Endothelial cell of umbilical vein (primary cell): ENCODE measurements at regions not wholly inside any gene's neighbourhood (a gene's known extent, or its start where the extent isn't known, plus 50 kb on each side); places are given as distances from the start of the nearest gene placed in this dataset.

Experiments
- BruUV-seq: library from RNA; stranded (reverse); fragments of 400-500 nt; replicated peaks from 2 replicates; lab custom pipeline; 2021; lab: Mats Ljungman, UMichigan
- CTCF ChIA-PET: fragments of 300-600, 350-600 bp; sonication (Branson Sonifier 250); formaldehyde crosslinking; loops from one replicate; lab custom pipeline; 2021; ENCODE audit warnings: antibody characterized with exemption, inconsistent platforms; lab: Charles Lee
- POLR2A ChIA-PET: fragments of 300-600, 350-600 bp; sonication (Branson Sonifier 250); formaldehyde crosslinking; loops from one replicate; lab custom pipeline; 2021; ENCODE audit warnings: antibody characterized with exemption, inconsistent platforms; lab: Charles Lee
- DNase-seq: peaks from one replicate; pipeline ENCODE4 v3.0.0-alpha.2; 2011; ENCODE audit warnings: low read depth, low spot score
- FAIRE-seq: peaks from 2 replicates; lab custom pipeline; 2011; peaks lifted over from hg19 to GRCh38; lab: Jason Lieb, UNC
- H2AFZ ChIP-seq: 2 replicates; pipeline ENCODE4 v1.6.0; 2012; ENCODE audit warnings: low read depth, low read length, control low read depth, inconsistent platforms
- H3K27ac ChIP-seq: 2 replicates; pipeline ENCODE4 v1.5.1; 2011; ENCODE audit warnings: low read depth, mild to moderate bottlenecking, control low read depth, low read length, moderate library complexity; ENCODE audit not compliant: insufficient read depth
- H3K27me3 ChIP-seq, 2 experiments: 2 replicates each; pipeline versions ENCODE4 v1.6.0 to v1.6.1; 2011; ENCODE audit warnings: low read length in 2 of 2, mixed read lengths in 1 of 2; ENCODE audit not compliant: control insufficient read depth in 2 of 2, insufficient read depth in 2 of 2
- H3K36me3 ChIP-seq, 2 experiments: 2 replicates in 1 of 2; 3 replicates in 1 of 2; pipeline ENCODE4 v1.5.1; 2011; ENCODE audit warnings: low read length in 2 of 2, mild to moderate bottlenecking in 1 of 2, moderate library complexity in 1 of 2; ENCODE audit not compliant: control insufficient read depth in 2 of 2, insufficient read depth in 2 of 2; ENCODE audit errors: extremely low read depth in 1 of 2
- H3K4me1 ChIP-seq: 3 replicates; pipeline ENCODE4 v1.5.1; 2011; ENCODE audit warnings: mild to moderate bottlenecking, low read length; ENCODE audit not compliant: control insufficient read depth, insufficient read depth; ENCODE audit errors: extremely low read depth
- H3K4me2 ChIP-seq: 2 replicates; pipeline ENCODE4 v1.6.1; 2011; ENCODE audit warnings: low read length, control low read depth, mixed read lengths; ENCODE audit not compliant: insufficient read depth
- H3K4me3 ChIP-seq, 3 experiments: fragments of 200-600 bp in 1 of 3; sonication (generic), shearing (Covaris generic) in 1 of 3; replicated peaks in 1 of 3; 2 replicates each; pipeline ENCODE4 v1.5.1; 2011 to 2016; ENCODE audit warnings: control low read depth in 3 of 3, low read length in 3 of 3, mild to moderate bottlenecking in 2 of 3, inconsistent platforms in 1 of 3, low read depth in 1 of 3, moderate library complexity in 1 of 3; ENCODE audit not compliant: insufficient read depth in 1 of 3
- H3K79me2 ChIP-seq: 2 replicates; pipeline ENCODE4 v1.6.0; 2012; ENCODE audit warnings: low read length, inconsistent platforms; ENCODE audit not compliant: control insufficient read depth, insufficient read depth
- H3K9ac ChIP-seq: replicated peaks from 2 replicates; pipeline ENCODE3; 2011; ENCODE audit warnings: low read length, control low read depth; ENCODE audit not compliant: insufficient read depth; ENCODE audit errors: extremely low read depth
- H3K9me1 ChIP-seq: replicated peaks from 3 replicates; pipeline ENCODE4 v1.6.0; 2011; ENCODE audit warnings: mild to moderate bottlenecking, low read length; ENCODE audit not compliant: control insufficient read depth, insufficient read depth; ENCODE audit errors: extremely low read depth
- H3K9me3 ChIP-seq: replicated peaks from 2 replicates; pipeline ENCODE4 v1.5.1; 2012; ENCODE audit warnings: low read length, inconsistent platforms; ENCODE audit not compliant: control insufficient read depth, insufficient read depth
- H4K20me1 ChIP-seq: replicated peaks from 2 replicates; pipeline ENCODE3; 2011; ENCODE audit warnings: mild to moderate bottlenecking, low read length; ENCODE audit not compliant: control insufficient read depth, insufficient read depth; ENCODE audit errors: extremely low read depth
- CTCF ChIP-seq, 2 donors: IDR thresholded peaks; 1 replicate in 1 of 2; 2 replicates in 1 of 2; pipeline ENCODE4 v1.5.1; 2011; ENCODE audit warnings: low read length in 2 of 2, mild to moderate bottlenecking in 2 of 2, moderate library complexity in 2 of 2, control low read depth in 1 of 2, inconsistent platforms in 1 of 2, low read depth in 1 of 2; ENCODE audit not compliant: insufficient read depth in 1 of 2; ENCODE audit errors: extremely low read depth in 1 of 2
- EZH2 ChIP-seq: IDR thresholded peaks from 2 replicates; pipeline ENCODE4 v1.6.1; 2012; ENCODE audit warnings: borderline replicate concordance, low read depth, mild to moderate bottlenecking, moderate library complexity, low read length, inconsistent platforms; ENCODE audit not compliant: severe bottlenecking
- FOS ChIP-seq: IDR thresholded peaks from 2 replicates; pipeline ENCODE4 v1.6.1; 2011; ENCODE audit warnings: mild to moderate bottlenecking, low read length, moderate library complexity, borderline replicate concordance; ENCODE audit not compliant: insufficient read depth
- GATA2 ChIP-seq: IDR thresholded peaks from 2 replicates; pipeline ENCODE4 v1.7.0; 2011; ENCODE audit warnings: low read depth, mild to moderate bottlenecking, moderate library complexity, mixed read lengths, low read length; ENCODE audit not compliant: insufficient read length, insufficient read depth
- JUN ChIP-seq: IDR thresholded peaks from 2 replicates; pipeline ENCODE4 v1.6.1; 2011; ENCODE audit warnings: borderline replicate concordance, low read depth; ENCODE audit not compliant: insufficient read length, insufficient read depth
- MAX ChIP-seq: IDR thresholded peaks from 2 replicates; pipeline ENCODE4 v1.6.1; 2011; ENCODE audit not compliant: insufficient read depth, insufficient read length
- MYC ChIP-seq: IDR thresholded peaks from one replicate; pipeline ENCODE4 v1.6.1; 2011; ENCODE audit warnings: mild to moderate bottlenecking, low read depth, low read length
- POLR2A ChIP-seq: IDR thresholded peaks from 2 replicates; pipeline ENCODE4 v1.6.1; 2012; ENCODE audit warnings: low read depth, mild to moderate bottlenecking, control low read depth, low read length
- POLR2AphosphoS5 ChIP-seq: IDR thresholded peaks from 2 replicates; pipeline ENCODE4 v1.6.1; 2012; ENCODE audit warnings: low read depth, mild to moderate bottlenecking, control low read depth, low read length, moderate library complexity; ENCODE audit not compliant: insufficient read depth
- dilution Hi-C: fragments of 300-500 bp; cut with MboI; formaldehyde crosslinking; loops from one replicate; pipeline ENCODE4 v1.15.0; 2019; ENCODE audit warnings: low sequenced_read_pairs; ENCODE audit not compliant: extremely low pct_ligation_motif_present
- intact Hi-C: fragments of 100-400 bp; cut with micrococcal nuclease; formaldehyde crosslinking; loops from one replicate; pipeline ENCODE4 v1.10.0; 2022

GRCh38 chr6:51533962-51534361 lies 553.5 kb downstream of the PKHD1 start:
- POLR2A ChIA-PET = no interaction called here
- Histone ChIP-seq H3K27ac (no peak overlapping the region), H3K9me3 (peaks cover 3% of the 10 kb centered on the region), H3K4me2 (no peak overlapping the region), H3K4me3 (no peak overlapping the region), H3K36me3 (no peaks in the 10 kb centered on the region), H4K20me1 (no peaks in the 10 kb centered on the region), H3K79me2 (no peaks in the 10 kb centered on the region), H2AFZ (no peak overlapping the region), H3K9ac (no peak overlapping the region), H3K27me3 (no peaks in the 10 kb centered on the region), H3K9me1 (no peaks in the 10 kb centered on the region), H3K4me1 (no peaks in the 10 kb centered on the region)
- dilution Hi-C loops (no loop called here), intact Hi-C loops (no loop called here)
- CTCF ChIA-PET = no interaction called here
- TF ChIP-seq MYC (no peak), JUN (no peak), CTCF (IDR thresholded peaks at IDR 0.05; ENCODE audit: extremely low read depth in 1 of 2, insufficient read depth in 1 of 2, low read depth in 1 of 2, low read length in 2 of 2) (no peak), EZH2 (no peak), POLR2AphosphoS5 (no peak), FOS (no peak)
- DNase-seq = no peak
- FAIRE-seq = no peak
- no TSS peak for BruUV-seq

DNA sequence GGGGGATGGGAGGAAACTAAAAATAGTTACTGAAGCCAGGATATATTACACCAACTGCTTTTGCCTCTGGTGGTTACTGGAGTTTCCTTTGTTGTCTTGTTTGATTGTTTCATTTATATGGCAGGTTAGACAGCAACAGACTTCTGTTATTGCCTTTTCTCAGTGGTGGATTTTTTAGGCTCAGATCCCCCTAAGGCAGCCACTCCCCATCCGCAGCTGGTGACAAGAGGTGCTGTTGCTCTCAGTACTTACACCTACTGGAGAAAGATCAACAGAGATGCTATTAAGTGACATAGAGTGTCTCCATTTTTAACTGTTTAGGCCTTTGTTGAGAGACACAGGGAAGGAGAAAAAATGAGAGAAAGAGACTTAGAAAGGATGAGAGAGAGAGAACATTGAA lies 552.1 kb downstream of the PKHD1 start:
- dilution Hi-C loops = no loop called here
- Histone ChIP-seq H3K4me1 (no peaks in the 10 kb centered on the region), H3K27ac (no peak overlapping the region), H3K9me1 (no peaks in the 10 kb centered on the region), H3K79me2 (no peaks in the 10 kb centered on the region), H3K9me3 (peaks cover 3% of the 10 kb centered on the region), H3K36me3 (no peaks in the 10 kb centered on the region), H3K4me2 (no peak overlapping the region), H2AFZ (no peak overlapping the region), H3K9ac (no peak overlapping the region), H4K20me1 (no peaks in the 10 kb centered on the region), H3K27me3 (no peaks in the 10 kb centered on the region), H3K4me3 (no peak overlapping the region)
- intact Hi-C loops = no loop called here
- DNase-seq (no peak), FAIRE-seq (no peak)
- POLR2A ChIA-PET = no interaction called here
- TF ChIP-seq GATA2 = no peak
- TF ChIP-seq JUN = no peak
- no peak for TF ChIP-seq MAX
- no peak for TF ChIP-seq POLR2AphosphoS5
- TF ChIP-seq MYC = no peak
- TF ChIP-seq CTCF (IDR thresholded peaks at IDR 0.05; ENCODE audit: extremely low read depth in 1 of 2, insufficient read depth in 1 of 2, low read depth in 1 of 2, low read length in 2 of 2) = no peak
- TF ChIP-seq POLR2A = no peak
- TF ChIP-seq EZH2 = no peak
- no peak for TF ChIP-seq FOS
- CTCF ChIA-PET = no interaction called here
- no TSS peak for BruUV-seq
